NB4 (cell line): ENCODE measurements at regions not wholly inside any gene's neighbourhood (a gene's known extent, or its start where the extent isn't known, plus 50 kb on each side); places are given as distances from the start of the nearest gene placed in this dataset.

Source experiments
- DNase-seq: peaks from one replicate; pipeline ENCODE4 v3.0.0; 2010; ENCODE audit warnings: low read depth
- H3K4me3 ChIP-seq: one replicate; pipeline ENCODE4 v1.5.1; 2011; ENCODE audit warnings: mild to moderate bottlenecking, low read depth, low read length, moderate library complexity
- CTCF ChIP-seq: IDR thresholded peaks from one replicate; pipeline ENCODE4 v1.5.1; 2012; ENCODE audit warnings: low read depth, low read length
- MYC ChIP-seq: IDR thresholded peaks from 2 replicates; pipeline ENCODE4 v1.6.1; 2011; ENCODE audit warnings: low read depth, low read length
- POLR2A ChIP-seq: IDR thresholded peaks from 2 replicates; pipeline ENCODE4 v1.6.1; 2011; ENCODE audit warnings: mild to moderate bottlenecking; ENCODE audit not compliant: insufficient read length; ENCODE audit errors: extremely low read depth
- TF ChIP-seq, protein P1 (sequence below): IDR thresholded peaks from 2 replicates; pipeline ENCODE4 v1.6.1; 2011; ENCODE audit warnings: low read depth, low read length

GRCh38 chr13:57918086-57918485 is 286.5 kb downstream of the PCDH17 start:
- no peak for DNase-seq
- TF ChIP-seq MYC (no peak), CTCF (no peak), POLR2A (no peak)
- TF ChIP-seq, protein P1, sequence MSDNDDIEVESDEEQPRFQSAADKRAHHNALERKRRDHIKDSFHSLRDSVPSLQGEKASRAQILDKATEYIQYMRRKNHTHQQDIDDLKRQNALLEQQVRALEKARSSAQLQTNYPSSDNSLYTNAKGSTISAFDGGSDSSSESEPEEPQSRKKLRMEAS: no peak
- H3K4me3 ChIP-seq: no peak overlapping the region

GRCh38 chr13:57918913-57919312 is 287.4 kb downstream of the PCDH17 start:
- H3K4me3 ChIP-seq: no peak overlapping the region
- TF ChIP-seq, protein P1: no peak
- TF ChIP-seq CTCF (no peak), MYC (no peak), POLR2A (no peak)
- no peak for DNase-seq

GRCh38 chr13:57925250-57925649 is 293.7 kb downstream of the PCDH17 start:
- TF ChIP-seq MYC: no peak
- TF ChIP-seq, protein P1: no peak
- TF ChIP-seq CTCF: no peak
- no peak for TF ChIP-seq POLR2A
- no peak overlapping the region for H3K4me3 ChIP-seq
- no peak for DNase-seq

DNA sequence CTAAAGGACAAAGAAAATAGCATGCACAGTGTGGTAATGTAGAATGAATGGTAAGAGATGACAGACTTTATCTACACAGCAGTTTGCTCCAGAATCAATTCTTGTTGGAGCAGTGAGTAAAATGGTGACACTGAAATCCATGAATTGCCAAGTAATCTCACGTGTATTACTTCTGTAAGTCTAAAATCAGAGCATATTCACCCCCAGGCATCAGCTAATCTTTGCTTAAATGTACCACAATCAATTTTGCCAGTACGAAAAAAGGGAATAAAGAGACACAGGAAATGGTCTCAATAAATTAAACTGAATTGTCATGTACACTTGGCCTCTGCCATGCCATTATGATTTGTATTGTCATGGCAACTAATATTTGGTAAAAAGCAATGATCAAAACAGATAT is 294.2 kb downstream of the PCDH17 start:
- H3K4me3 ChIP-seq: no peak overlapping the region
- TF ChIP-seq, protein P1: no peak
- no peak for TF ChIP-seq POLR2A
- TF ChIP-seq MYC: no peak
- TF ChIP-seq CTCF: no peak
- no peak for DNase-seq

DNA sequence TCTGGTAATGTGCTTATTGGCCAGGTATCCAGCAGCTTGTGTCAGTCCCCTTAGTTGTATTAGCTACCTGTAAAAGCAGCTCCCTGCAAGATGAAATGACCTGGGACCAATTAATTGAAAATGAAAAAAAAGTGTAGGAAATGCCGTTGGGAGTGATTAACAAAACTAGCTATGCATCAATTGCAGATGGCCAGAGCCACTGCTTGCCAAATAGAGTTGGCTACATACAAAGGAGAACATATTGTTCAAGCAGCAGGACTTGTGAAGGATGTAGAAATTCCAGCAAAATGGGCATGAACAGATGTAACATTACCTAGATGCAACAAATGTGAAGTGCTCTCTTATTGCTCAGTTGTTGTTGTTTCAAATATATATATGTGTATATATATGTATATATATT is 300.5 kb downstream of the PCDH17 start:
- TF ChIP-seq CTCF: no peak
- no peak for TF ChIP-seq MYC
- TF ChIP-seq, protein P1: no peak
- TF ChIP-seq POLR2A: no peak
- H3K4me3 ChIP-seq: no peak overlapping the region
- no peak for DNase-seq

DNA sequence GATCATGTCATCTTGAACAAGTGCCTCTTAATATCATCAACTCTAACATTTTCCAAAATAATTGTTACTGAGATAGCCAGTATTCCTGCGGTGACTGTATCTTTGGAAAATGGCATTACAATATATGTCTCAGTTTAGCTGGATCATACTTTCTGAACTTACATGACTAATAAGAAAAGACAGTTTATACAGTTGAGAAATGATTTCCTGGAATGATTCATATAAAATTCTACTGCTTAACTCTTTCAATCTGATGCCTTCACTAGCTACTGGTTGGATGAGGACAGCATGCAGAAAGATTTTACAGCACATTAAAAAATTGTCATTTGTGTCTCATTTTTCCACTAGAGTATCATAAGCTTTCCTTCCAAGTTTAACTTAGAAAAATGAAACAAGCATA is 302.1 kb downstream of the PCDH17 start:
- no peak for TF ChIP-seq CTCF
- no peak for TF ChIP-seq MYC
- TF ChIP-seq POLR2A: no peak
- TF ChIP-seq, protein P1: no peak
- H3K4me3 ChIP-seq: no peak overlapping the region
- no peak for DNase-seq
